ENCODE measurements at regions not wholly inside any gene's neighbourhood (a gene's known extent, or its start where the extent isn't known, plus 50 kb on each side); places are given as distances from the start of the nearest gene placed in this dataset.

DNA sequence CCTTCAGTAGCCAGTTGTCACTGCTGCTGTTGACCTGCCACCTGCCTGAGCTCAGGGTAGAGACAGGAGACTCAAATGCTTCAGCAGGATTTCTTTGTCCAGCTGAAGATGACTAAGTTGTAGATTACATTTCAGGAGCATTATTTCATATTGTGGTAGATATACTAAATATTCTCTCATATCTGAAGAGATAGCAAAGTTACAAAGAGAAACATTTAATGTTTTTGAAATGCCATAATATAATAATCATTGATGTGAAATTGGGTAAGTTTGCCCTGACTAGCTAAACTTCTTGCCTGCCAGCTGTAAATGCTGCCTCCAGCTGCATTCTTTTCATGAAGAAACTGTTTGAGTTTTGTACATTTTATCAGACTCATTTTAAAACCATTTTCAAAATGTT, 247.6 kb upstream of the CNKSR2 start:
- no peak for DNase-seq (ENCODE audit: low read depth in 2 of 2)

DNA sequence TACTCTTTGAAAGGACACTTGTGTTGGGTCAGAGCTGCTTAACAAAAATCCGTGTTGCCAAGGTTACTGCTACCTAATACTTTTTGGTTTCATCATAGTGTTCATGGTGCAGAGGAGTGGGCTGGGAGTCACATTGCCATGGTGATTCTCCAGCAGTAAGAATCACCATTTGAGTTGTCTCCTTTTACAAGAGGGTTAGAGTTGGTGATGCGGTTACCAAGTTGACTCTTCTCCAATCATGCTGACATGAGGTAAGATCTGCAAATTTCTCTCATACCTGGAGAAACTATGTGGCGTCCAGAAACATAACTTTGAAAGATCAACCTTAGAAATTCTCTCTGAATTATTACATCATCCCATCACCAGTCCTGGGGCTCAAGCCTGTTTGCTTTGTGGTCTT, 242.9 kb upstream of the CNKSR2 start:
- DNase-seq (ENCODE audit: low read depth in 2 of 2) = no peak

- DNase-seq (ENCODE audit: low read depth in 2 of 2) = no peak
Observed at GRCh38 chrX:21131786-21132185, 242.4 kb upstream of the CNKSR2 start.

DNA sequence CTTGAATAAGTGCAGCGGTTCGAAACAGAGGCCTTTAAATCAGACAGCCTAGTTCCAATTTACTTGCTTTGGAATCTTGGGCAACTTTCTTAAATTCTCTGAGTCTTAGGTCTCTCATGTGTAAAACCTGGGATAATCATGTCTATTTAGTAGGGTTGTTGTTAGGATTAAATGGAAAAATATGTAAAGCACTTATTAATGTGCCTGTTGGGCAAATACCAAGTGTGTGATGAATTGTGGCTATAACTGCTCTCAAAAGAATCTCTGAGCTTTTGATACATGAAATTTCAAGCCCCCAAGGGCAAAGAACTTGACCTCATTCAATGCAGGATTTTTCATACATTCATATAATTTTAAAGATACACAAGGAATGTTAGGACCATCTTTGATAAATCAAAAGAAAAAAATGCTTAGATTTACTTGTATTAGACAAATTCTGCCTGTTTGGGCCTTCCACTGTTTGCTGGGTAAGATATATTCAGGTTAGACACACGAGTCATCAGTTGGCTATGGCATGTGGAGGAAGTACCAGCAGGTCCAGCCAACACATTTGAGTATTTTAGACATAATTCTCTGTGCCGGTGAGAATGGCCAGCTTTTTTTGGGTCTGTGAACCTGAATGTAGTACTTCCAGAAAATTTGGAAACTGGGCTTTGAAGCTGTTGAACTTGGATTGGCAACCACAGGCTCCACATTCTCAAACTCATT, 241.4 kb upstream of the CNKSR2 start:
- DNase-seq (ENCODE audit: low read depth in 2 of 2) = no peak

DNA sequence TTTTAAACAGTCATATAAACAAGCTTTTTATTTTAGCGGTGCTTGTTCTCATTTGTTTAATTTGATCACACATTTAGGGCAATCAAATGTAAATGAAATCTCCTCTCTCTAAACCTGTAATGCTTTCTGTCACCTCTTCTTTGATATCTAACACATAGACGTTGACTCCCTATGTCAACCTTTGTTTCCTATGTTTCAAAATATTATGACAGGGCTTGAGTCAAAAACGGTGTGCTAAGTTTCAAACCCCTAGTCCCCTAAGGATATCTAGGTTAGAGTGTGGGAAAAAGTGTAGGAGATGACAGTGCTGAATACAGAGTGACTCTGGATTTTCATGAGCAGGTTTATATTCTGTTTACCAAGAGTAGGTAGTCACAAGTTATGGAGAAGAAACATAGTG, 224.0 kb upstream of the CNKSR2 start:
- DNase-seq (ENCODE audit: low read depth in 2 of 2) = no peak

- no peak for DNase-seq (ENCODE audit: low read depth in 2 of 2)
Observed at GRCh38 chrX:21151051-21151450, 223.2 kb upstream of the CNKSR2 start.

GRCh38 chrX:21153033-21153432, 221.2 kb upstream of the CNKSR2 start:
- no peak for DNase-seq (ENCODE audit: low read depth in 2 of 2)

DNA sequence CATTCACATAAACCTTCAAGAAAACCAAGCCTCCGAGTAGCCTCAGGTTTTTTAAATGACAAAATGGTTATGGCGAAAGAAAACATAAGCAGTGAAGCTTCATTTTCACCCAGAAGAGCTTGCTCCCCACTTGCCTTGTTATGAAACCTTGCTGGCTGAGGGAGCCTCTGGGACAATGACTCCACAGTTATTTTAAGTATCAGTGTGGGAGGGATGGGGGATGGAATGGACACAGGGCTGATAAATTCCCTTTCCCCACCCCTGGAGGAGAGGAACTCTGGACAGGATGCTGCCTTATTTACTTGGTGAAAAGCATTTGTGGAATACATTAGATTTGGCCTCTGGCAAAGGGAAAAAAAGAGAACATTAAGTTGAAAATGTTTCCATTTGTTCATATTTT, 220.7 kb upstream of the CNKSR2 start:
- DNase-seq (ENCODE audit: low read depth in 2 of 2) = peak in 1 of 2 experiments; percentile 6

- no peak for DNase-seq (ENCODE audit: low read depth in 2 of 2)
Observed at GRCh38 chrX:21155916-21156315, 218.3 kb upstream of the CNKSR2 start.

- no peak for DNase-seq (ENCODE audit: low read depth in 2 of 2)
Observed at GRCh38 chrX:21156632-21157031, 217.6 kb upstream of the CNKSR2 start.

- DNase-seq (ENCODE audit: low read depth in 2 of 2) = no peak
Observed at GRCh38 chrX:21158678-21159077, 215.5 kb upstream of the CNKSR2 start.

- DNase-seq (ENCODE audit: low read depth in 2 of 2) = peak in 1 of 2 experiments; percentile 6
Observed at GRCh38 chrX:21166272-21166982, 207.8 kb upstream of the CNKSR2 start.

DNA sequence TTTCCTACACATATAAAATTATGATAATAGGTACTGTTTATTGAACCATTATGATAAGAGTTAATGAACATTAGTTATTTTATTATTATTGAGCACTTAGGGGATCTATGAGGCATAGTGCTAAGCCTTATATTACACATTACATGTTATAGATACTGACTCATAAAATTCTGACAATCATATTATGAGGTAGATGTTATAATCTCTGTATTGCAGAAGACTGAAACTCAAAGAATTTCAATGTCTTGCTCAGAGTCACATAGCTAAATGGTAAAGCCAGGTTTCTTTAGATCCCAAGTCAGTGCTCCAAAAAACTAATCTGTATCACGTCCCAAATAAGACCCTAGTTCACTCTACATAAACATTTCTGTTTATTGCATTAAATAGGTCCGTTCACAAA, 207.2 kb upstream of the CNKSR2 start:
- DNase-seq (ENCODE audit: low read depth in 2 of 2) = no peak

DNA sequence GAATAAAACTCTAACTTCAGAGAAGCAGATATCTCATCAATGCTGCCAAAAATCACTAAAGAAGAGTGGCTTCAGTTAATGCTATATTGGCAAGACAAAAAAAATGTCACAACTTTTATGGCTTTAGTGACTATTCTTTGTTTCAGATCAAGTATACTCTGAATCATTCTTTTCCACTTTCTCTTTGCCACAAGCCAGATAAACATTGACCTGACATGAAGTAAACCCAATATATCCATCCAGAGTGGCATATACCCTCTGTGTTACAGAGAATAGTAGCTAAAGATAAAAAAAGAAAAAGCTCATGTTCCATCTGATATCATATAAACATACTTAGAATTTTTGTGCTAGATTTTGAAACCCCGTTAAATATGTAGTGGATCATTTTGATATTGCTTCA, 206.7 kb upstream of the CNKSR2 start:
- DNase-seq (ENCODE audit: low read depth in 2 of 2) = no peak

DNA sequence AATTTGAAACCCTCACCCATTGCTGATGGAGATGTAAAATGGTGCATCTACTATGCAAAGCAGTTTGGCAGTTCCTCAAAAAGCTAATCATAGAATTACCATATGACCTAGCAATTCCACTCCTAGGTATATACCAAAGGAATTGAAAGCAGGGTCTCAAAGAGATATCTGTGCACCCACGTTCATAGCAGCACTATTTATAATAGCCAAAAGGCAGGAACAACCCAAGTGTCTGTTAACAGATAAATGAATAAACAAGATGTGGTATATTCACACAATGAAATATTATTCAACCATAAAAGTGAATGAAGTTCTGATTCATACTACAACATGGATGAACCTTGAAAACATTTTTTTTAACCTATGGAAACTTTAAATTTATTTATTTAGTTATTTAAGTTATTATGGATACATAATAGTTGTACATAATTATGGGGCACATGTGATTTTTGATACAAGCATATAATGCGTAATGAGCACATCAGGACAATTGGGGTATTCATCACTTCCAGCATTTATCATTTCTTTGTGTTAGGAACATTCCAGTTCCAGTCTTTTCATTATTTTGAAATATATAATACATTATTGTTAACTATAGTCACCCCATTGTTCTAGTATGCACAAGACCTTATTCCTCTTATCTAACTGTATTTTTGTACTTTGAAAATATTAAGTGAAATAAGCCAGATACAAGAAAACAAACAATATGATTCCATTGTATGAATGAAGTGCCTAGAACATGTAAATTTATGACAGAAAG, 205.6 kb upstream of the CNKSR2 start:
- no peak for DNase-seq (ENCODE audit: low read depth in 2 of 2)

DNA sequence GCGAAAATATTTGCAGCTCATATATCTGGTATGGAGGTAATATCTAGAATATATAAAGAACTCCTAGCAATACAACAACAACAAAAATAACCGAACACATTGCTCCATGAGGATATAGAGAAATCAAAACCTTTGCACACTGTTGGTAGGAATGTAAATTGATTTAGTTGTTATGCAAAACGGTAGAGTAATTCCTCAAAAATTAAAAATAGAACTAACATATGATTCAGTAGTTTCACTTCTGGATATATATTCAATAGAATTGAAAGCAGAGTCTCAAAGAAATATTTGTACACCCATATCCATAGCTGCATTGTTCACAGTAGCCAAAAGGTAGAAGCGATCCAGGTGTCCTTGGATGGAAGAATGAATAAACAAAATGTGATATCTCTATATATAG, 203.0 kb upstream of the CNKSR2 start:
- no peak for DNase-seq (ENCODE audit: low read depth in 2 of 2)

GRCh38 chrX:21174439-21174838, 199.8 kb upstream of the CNKSR2 start:
- no peak for DNase-seq (ENCODE audit: low read depth in 2 of 2)

DNA sequence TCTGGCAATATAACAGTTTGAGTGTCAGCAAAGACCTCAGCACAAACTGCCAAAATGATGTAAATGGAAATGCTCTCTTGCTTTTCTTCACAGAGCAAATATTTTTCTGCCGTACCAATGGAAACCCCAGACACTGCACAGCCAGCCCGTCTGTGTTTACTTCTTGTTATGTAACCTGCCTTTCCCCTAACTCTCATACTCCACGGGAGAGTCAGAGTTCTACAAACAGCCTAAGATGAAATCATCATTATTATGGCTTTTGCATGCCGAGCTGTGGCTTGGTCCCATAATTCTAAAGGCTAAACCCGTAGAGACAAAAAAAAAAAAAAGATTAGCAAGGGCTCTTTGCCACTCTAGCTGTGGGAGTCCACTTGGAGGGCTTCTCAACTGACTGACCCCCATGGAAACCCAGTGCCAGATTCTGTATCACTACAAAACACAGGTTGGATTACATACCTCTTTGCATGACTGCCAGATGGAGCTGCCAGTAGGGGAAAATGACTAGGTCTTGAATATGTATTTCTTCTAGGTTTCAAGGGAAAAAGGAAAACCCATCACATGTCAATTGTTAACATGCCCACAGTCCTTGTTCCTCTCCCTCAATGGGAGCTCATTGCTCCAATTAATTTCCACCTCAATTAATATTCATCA, 197.2 kb upstream of the CNKSR2 start:
- no peak for DNase-seq (ENCODE audit: low read depth in 2 of 2)

- DNase-seq (ENCODE audit: low read depth in 2 of 2) = no peak
Observed at GRCh38 chrX:21181232-21181853, 192.9 kb upstream of the CNKSR2 start.

- DNase-seq (ENCODE audit: low read depth in 2 of 2) = no peak
Observed at GRCh38 chrX:21193196-21193595, 181.0 kb upstream of the CNKSR2 start.

DNA sequence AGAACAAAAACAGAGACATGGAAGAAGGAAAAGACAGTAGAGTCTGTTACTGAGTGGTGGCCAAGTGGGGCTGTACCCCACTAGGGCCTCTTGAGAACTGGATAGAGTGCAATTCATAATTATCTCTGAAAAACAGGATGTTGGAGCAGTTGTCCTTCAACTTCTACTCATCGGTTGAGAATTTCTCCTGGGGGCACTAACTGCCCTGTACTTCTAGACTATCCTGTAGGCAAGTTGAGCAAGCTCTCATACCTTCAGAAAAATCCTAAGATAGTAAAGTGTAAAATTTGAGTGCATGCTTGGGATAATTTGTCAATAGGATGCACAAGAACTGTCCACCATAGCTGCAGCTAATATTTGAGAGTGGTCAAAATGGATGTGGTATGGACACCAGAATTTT, 179.7 kb upstream of the CNKSR2 start:
- DNase-seq (ENCODE audit: low read depth in 2 of 2) = no peak

DNA sequence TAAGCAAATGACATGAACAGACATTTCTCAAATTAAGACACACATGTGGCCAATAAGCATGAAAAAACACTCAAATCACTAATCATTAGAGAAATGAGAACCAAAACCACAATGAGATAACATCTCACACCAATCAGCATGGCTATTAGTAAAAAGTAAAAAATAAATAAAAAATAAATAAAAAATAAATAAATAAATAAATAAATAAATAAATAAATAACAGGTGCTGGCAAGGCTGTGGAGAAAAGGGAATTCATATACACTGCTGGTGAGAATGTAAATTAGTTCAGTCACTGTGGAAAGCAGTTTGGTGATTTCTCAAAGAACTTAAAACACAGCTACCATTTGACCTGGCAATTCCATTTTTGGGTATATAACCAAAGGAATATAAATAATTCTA, 167.1 kb upstream of the CNKSR2 start:
- no peak for DNase-seq (ENCODE audit: low read depth in 2 of 2)

Measured in fibroblast of skin of left quadriceps (primary cell).